HCT116 (cell line): ENCODE measurements at regions not wholly inside any gene's neighbourhood (a gene's known extent, or its start where the extent isn't known, plus 50 kb on each side); places are given as distances from the start of the nearest gene placed in this dataset.

Experiments used
- ATAC-seq: fragments of 200-7000 bp; cut with Tn5 transposase; 2 replicates; pipeline ENCODE4 v1.9.1; 2020; ENCODE audit warnings: mild to moderate bottlenecking, moderate library complexity
- BruUV-seq: library from RNA; stranded (reverse); fragments of 400-500 nt; replicated peaks from 2 replicates; lab custom pipeline; 2021; lab: Mats Ljungman, UMichigan
- CTCF ChIA-PET: fragments of 300-600 bp; sonication (Branson Sonifier 250); formaldehyde crosslinking; loops from one replicate; lab custom pipeline; 2021; ENCODE audit warnings: antibody characterized with exemption; lab: Charles Lee
- POLR2A ChIA-PET: fragments of 300-600, 350-600 bp; sonication (Branson Sonifier 250); formaldehyde crosslinking; loops from one replicate; lab custom pipeline; 2021; ENCODE audit warnings: antibody characterized with exemption; lab: Charles Lee
- RAD21 ChIA-PET, 2 experiments: fragments of 300-600 bp; sonication (Branson Sonifier 250); formaldehyde crosslinking; loops; one replicate each; lab custom pipeline; 2023; ENCODE audit warnings: low total read pairs in 2 of 2; ENCODE audit not compliant: uncharacterized antibody in 2 of 2, unreplicated experiment in 2 of 2, low non-redundant PET in 1 of 2; lab: Charles Lee
- DNase-seq: peaks from one replicate; pipeline ENCODE4 v3.0.0-alpha.2; 2010; ENCODE audit warnings: low read depth, low spot score
- H2AFZ ChIP-seq: fragments of 200-600 bp; shearing (Covaris generic), sonication (generic); 2 replicates; pipeline ENCODE4 v1.6.1; 2017; ENCODE audit warnings: low read depth, mixed run types, mixed read lengths, antibody characterized with exemption, low read length; ENCODE audit not compliant: poor library complexity, severe bottlenecking
- H3K27ac ChIP-seq: 2 replicates; pipeline ENCODE4 v1.5.1; 2012; ENCODE audit warnings: low read depth, low read length
- H3K27me3 ChIP-seq: fragments of 200-600 bp; sonication (generic); 2 replicates; pipeline ENCODE4 v1.6.1; 2016; ENCODE audit warnings: mixed run types, low read length, mixed read lengths; ENCODE audit not compliant: insufficient read depth
- H3K36me3 ChIP-seq, 2 experiments: fragments of 200-500 bp in 1 of 2; fragments of 200-600 bp in 1 of 2; sonication (Bioruptor generic) in 1 of 2; sonication (generic) in 1 of 2; 2 replicates each; pipeline versions ENCODE4 v1.5.1 to v1.6.1; 2014 to 2016; ENCODE audit warnings: low read length in 2 of 2, inconsistent platforms in 1 of 2, mixed read lengths in 1 of 2, mixed run types in 1 of 2; ENCODE audit not compliant: insufficient read depth in 2 of 2, control insufficient read depth in 1 of 2
- H3K4me1 ChIP-seq, 2 experiments: fragments of 200-600 bp in 1 of 2; sonication (generic) in 1 of 2; 2 replicates each; pipeline versions ENCODE4 v1.5.1 to v1.6.1; 2012 to 2017; ENCODE audit warnings: low read length in 2 of 2, inconsistent platforms in 1 of 2, mild to moderate bottlenecking in 1 of 2, mixed read lengths in 1 of 2, mixed run types in 1 of 2, moderate library complexity in 1 of 2; ENCODE audit not compliant: insufficient read depth in 2 of 2, control insufficient read depth in 1 of 2
- H3K4me2 ChIP-seq: fragments of 200-600 bp; sonication (generic); 2 replicates; pipeline ENCODE4 v1.6.1; 2017; ENCODE audit warnings: mixed run types, low read length, mixed read lengths
- H3K4me3 ChIP-seq, 2 experiments: fragments of 200-600 bp in 1 of 2; sonication (generic) in 1 of 2; replicated peaks in 1 of 2; 2 replicates each; pipeline ENCODE4 v1.5.1; 2011 to 2016; ENCODE audit warnings: low read length in 2 of 2, control low read depth in 1 of 2, low read depth in 1 of 2, mild to moderate bottlenecking in 1 of 2, mixed read lengths in 1 of 2, mixed run types in 1 of 2
- H3K79me2 ChIP-seq: fragments of 200-600 bp; sonication (generic); 2 replicates; pipeline ENCODE4 v1.6.1; 2017; ENCODE audit warnings: mild to moderate bottlenecking, mixed run types, low read length, moderate library complexity, mixed read lengths; ENCODE audit not compliant: insufficient read depth
- H3K9ac ChIP-seq: fragments of 200-600 bp; sonication (generic); 2 replicates; pipeline ENCODE4 v1.6.1; 2016; ENCODE audit warnings: low read length, mixed read lengths
- H3K9me2 ChIP-seq: fragments of 200-600 bp; sonication (generic), shearing (Covaris generic); 2 replicates; pipeline ENCODE4 v1.6.1; 2017; ENCODE audit warnings: mixed run types, mild to moderate bottlenecking, moderate library complexity; ENCODE audit not compliant: insufficient read depth
- H3K9me3 ChIP-seq, 2 experiments: fragments of 200-500 bp in 1 of 2; fragments of 200-600 bp in 1 of 2; sonication (Bioruptor generic) in 1 of 2; sonication (generic) in 1 of 2; 2 replicates each; pipeline ENCODE4 v1.6.1; 2014 to 2017; ENCODE audit warnings: low read length in 2 of 2, mixed read lengths in 2 of 2, inconsistent platforms in 1 of 2, low read depth in 1 of 2, mild to moderate bottlenecking in 1 of 2, mixed run types in 1 of 2, moderate library complexity in 1 of 2; ENCODE audit not compliant: control insufficient read depth in 1 of 2, insufficient read depth in 1 of 2
- H4K20me1 ChIP-seq: fragments of 200-600 bp; sonication (generic), shearing (Covaris generic); 2 replicates; pipeline ENCODE4 v1.6.1; 2017; ENCODE audit warnings: mixed run types, mild to moderate bottlenecking, moderate library complexity; ENCODE audit not compliant: insufficient read depth
- EZH2 ChIP-seq: fragments of 200-600 bp; sonication (generic); IDR thresholded peaks from 2 replicates; pipeline ENCODE4 v1.6.1; 2017; ENCODE audit warnings: antibody characterized with exemption, mixed run types
- POLR2AphosphoS5 ChIP-seq: IDR thresholded peaks from 2 replicates; pipeline ENCODE4 v1.6.1; 2011; ENCODE audit warnings: mild to moderate bottlenecking, low read depth, low read length, moderate library complexity
- RAD21 ChIP-seq: IDR thresholded peaks from 2 replicates; pipeline ENCODE4 v1.6.1; 2012; ENCODE audit warnings: low read depth, mild to moderate bottlenecking
- REST ChIP-seq: IDR thresholded peaks from 2 replicates; pipeline ENCODE4 v1.6.1; 2012; ENCODE audit warnings: low read depth
- SIN3A ChIP-seq: IDR thresholded peaks from 2 replicates; pipeline ENCODE4 v1.6.1; 2012; ENCODE audit warnings: low read depth
- SP1 ChIP-seq: IDR thresholded peaks from 2 replicates; pipeline ENCODE4 v1.6.1; 2012; ENCODE audit warnings: low read depth
- YY1 ChIP-seq: IDR thresholded peaks from 2 replicates; pipeline ENCODE4 v1.6.1; 2011; ENCODE audit warnings: low read length, low read depth, moderate library complexity, mild to moderate bottlenecking; ENCODE audit not compliant: insufficient replicate concordance; ENCODE audit errors: extremely low read depth
- ZBTB33 ChIP-seq: IDR thresholded peaks from 2 replicates; pipeline ENCODE4 v1.6.1; 2011; ENCODE audit warnings: mild to moderate bottlenecking, low read length, moderate library complexity; ENCODE audit not compliant: insufficient replicate concordance; ENCODE audit errors: extremely low read depth
- intact Hi-C: fragments of 100-400 bp; cut with micrococcal nuclease; formaldehyde crosslinking; loops from 2 replicates; pipeline ENCODE4 v1.10.0; 2022
- TF ChIP-seq, protein P1 (sequence below): IDR thresholded peaks from 2 replicates; pipeline ENCODE4 v1.6.1; 2012

- no peak overlapping the region for H3K4me2 ChIP-seq
- H3K79me2 ChIP-seq, result no peaks in the 10 kb centered on the region
- H3K9me3 ChIP-seq, result no peaks in the 10 kb centered on the region
- no peaks in the 10 kb centered on the region for H3K27me3 ChIP-seq
- H2AFZ ChIP-seq, result no peak overlapping the region
- no peaks in the 10 kb centered on the region for H3K4me1 ChIP-seq
- H3K4me3 ChIP-seq, result no peak overlapping the region
- no peak overlapping the region for H3K9ac ChIP-seq
- intact Hi-C loops, result no loop called here
- H3K27ac ChIP-seq, result no peak overlapping the region
- BruUV-seq, result no TSS peak
- TF ChIP-seq ZBTB33 (no peak), EZH2 (no peak), SP1 (no peak), REST (no peak), POLR2AphosphoS5 (no peak), YY1 (no peak), RAD21 (no peak), SIN3A (no peak)
- TF ChIP-seq, protein P1, sequence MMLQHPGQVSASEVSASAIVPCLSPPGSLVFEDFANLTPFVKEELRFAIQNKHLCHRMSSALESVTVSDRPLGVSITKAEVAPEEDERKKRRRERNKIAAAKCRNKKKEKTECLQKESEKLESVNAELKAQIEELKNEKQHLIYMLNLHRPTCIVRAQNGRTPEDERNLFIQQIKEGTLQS, result no peak
- ChIA-PET POLR2A (no interaction called here), CTCF (no interaction called here), RAD21 (no interaction called here)
- H4K20me1 ChIP-seq, result no peaks in the 10 kb centered on the region
- no peak for DNase-seq
- no peak for ATAC-seq
- no peaks in the 10 kb centered on the region for H3K36me3 ChIP-seq
- H3K9me2 ChIP-seq, result no peaks in the 10 kb centered on the region
Measured at GRCh38 chr2:214629875-214630274, 179.6 kb downstream of the BARD1 start.
